C4-2B (cell line): ENCODE measurements at regions not wholly inside any gene's neighbourhood (a gene's known extent, or its start where the extent isn't known, plus 50 kb on each side); places are given as distances from the start of the nearest gene placed in this dataset.

Experiments
- H3K27ac ChIP-seq: fragments of 450-650 bp; 2 replicates; pipeline ENCODE4 v1.5.1; 2017
- ZFX ChIP-seq: fragments of 450-650 bp; IDR thresholded peaks from 2 replicates; pipeline ENCODE4 v1.6.1; 2017
- TF ChIP-seq, protein P1 (sequence below): fragments of 450-650 bp; conservative IDR thresholded peaks from 2 replicates; pipeline ENCODE4 v1.5.1; 2017; ENCODE audit warnings: mild to moderate bottlenecking

DNA sequence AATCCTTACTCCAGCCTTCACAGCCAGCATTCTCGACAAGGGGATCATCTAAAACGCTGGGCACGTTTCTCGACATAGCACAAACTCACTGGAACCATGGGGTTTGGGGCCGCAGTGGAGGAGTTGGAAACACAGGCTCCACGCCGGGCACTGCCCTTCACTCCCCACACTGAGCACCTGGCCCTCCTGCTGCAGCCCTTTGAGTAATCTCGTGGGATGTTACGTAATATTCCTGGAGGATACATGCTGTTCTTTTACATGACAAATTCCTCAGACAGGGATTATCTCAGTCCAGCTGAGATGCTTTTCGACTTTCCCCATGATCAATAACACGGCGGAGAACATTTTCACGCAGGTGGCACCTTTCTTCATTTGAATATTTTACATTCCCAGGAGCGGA, 408.0 kb downstream of the SHANK2 start:
- H3K27ac ChIP-seq = no peak overlapping the region
- no peak for TF ChIP-seq ZFX

DNA sequence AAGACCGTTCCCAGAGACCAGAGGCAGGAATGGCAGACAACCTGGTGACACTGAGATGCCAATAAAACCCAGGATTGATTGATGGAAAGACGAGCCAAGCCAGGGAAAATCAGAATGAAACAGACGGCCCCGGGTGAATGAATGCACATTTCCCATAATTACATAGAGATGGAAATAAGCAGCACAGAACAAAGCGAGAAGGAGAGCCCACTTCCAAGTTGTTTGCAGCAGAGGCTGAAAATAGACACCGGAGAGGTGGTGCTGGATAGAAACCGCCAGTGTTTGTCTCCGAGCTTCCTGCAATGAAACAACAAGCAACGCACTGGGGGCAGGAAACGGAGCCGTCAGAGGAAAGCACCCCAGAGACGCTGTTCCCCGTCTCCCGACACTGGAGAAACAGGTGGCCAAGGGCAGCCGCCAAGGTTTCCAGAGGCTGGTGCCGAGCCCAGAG, 406.8 kb downstream of the SHANK2 start:
- no peak overlapping the region for H3K27ac ChIP-seq
- TF ChIP-seq, protein P1, sequence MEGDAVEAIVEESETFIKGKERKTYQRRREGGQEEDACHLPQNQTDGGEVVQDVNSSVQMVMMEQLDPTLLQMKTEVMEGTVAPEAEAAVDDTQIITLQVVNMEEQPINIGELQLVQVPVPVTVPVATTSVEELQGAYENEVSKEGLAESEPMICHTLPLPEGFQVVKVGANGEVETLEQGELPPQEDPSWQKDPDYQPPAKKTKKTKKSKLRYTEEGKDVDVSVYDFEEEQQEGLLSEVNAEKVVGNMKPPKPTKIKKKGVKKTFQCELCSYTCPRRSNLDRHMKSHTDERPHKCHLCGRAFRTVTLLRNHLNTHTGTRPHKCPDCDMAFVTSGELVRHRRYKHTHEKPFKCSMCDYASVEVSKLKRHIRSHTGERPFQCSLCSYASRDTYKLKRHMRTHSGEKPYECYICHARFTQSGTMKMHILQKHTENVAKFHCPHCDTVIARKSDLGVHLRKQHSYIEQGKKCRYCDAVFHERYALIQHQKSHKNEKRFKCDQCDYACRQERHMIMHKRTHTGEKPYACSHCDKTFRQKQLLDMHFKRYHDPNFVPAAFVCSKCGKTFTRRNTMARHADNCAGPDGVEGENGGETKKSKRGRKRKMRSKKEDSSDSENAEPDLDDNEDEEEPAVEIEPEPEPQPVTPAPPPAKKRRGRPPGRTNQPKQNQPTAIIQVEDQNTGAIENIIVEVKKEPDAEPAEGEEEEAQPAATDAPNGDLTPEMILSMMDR = no peak
- no peak for TF ChIP-seq ZFX

DNA sequence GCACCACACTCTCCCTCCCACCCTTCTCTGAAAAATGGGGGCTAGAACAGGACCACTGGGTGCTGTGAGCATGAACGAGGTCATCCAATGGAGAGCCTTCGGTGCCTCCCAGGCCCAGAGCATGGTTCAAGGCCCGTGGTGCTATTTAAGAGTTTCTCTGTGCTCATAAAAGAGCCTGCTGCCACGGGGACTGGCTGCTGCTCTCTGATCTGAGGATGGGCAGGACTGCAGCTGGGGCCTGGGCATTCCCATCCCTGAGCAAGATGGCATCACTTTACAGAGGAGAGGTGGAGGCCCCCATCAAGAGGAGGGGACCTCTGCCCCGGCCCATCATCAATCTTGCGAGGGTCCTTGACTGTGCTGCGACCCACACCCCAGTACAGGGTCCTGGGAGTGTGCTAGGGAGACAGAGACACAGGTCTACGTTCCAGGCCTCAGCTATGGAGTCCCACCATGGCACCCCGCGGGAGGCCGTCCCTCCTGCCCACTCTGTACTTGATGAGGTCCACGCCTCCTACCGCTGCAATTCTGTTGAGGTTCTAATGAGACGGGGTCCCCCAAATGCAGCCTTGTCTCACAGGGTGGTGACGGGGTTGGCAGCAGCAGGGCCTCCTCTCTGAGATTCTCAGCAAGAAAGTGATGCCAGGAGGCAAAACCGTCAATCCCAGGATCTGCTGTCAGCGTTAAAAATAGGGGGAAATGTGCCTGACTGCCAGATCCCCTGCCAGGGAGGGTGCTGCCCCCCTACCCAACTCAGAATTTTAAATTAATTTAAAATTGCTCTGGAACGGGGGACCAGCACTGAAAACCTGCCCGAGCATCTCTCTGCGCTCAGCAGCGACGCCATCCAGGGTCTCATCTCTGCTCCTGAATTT, 405.4 kb downstream of the SHANK2 start:
- no peak overlapping the region for H3K27ac ChIP-seq
- TF ChIP-seq ZFX = no peak
- TF ChIP-seq, protein P1 = no peak

DNA sequence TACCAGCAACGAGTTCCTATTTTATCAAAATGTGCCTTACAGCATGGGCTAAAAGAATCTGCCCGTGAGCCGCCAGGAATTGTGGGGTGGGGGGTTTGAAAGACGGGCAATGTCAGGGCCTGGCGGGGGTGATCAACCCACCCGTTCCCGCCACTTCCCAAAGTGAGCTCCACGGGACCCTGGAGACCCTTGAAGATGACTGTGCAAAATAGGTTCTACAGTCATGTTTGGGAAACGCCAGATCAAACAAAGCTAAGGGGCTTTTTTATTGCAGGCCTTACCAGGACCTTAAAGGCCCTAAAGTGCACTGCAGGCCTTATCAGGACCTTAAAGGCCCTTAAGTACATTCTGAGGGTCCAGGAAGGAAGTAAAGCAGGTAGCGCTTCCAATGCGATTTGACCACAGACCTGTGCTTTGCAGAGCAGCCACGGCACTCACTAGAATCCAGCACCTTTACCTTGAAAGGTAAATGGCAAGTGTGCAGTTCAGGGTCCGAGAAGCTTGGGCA, 404.1 kb downstream of the SHANK2 start:
- H3K27ac ChIP-seq = no peak overlapping the region
- TF ChIP-seq, protein P1 = no peak
- TF ChIP-seq ZFX = no peak

DNA sequence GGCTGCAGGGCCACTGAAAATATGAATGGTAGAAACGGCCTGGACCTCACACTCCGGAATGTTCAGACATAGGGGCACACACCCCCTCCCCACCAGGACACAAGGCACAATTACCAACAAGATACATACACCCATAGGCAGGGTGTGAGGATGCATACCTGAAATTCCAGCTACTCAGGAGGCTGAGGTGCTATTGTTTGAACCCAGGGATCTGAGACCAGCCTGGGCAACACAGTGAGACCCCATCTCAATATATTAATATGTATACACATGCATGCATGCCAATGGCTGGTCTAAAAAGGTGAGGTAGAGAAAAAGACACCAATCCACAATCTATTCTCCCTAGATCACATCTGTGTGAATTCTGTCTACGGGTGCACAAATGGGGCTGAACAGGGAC, 403.3 kb downstream of the SHANK2 start:
- no peak overlapping the region for H3K27ac ChIP-seq
- TF ChIP-seq ZFX = no peak
- TF ChIP-seq, protein P1 = no peak

DNA sequence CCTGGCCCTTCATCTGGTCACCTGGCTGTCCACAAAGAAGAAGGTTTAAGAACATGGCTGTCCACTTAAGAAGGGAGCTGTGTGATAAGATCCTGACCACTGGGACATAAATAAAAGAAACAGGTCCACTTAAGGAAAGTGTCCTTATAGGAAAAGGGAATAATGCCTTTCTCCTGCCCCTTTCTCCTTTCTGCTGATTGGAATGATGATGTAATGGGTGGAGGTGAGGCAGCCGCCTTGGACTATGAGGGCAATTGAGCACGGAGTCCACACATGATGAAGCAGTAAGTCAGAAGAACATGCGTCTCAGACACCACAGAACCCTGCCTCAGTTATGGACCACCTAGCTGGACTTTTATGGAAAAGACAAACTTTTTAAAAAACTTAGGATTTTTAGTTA, 401.1 kb downstream of the SHANK2 start:
- no peak overlapping the region for H3K27ac ChIP-seq
- TF ChIP-seq, protein P1 = no peak
- TF ChIP-seq ZFX = no peak

DNA sequence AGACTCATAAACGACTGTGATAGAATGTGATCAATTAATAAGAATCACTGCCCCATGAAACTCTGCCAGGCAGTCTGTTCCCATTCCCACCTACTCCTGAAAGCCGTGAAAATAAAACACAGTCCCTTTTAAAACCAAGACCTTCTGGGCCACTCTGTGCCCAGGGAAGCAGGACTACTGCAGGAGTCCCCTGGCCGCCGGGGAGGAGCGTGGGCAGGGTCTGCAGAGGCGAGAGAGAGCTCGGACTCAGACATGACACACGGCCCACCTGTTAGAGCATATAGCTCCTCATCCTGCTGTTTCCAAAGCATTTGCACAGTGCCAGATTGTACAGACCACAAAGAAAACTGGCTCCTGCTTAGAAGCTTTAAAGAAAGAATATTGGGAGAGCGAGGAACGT, 400.5 kb downstream of the SHANK2 start:
- TF ChIP-seq, protein P1 = no peak
- no peak for TF ChIP-seq ZFX

More for the DNA sequence above, 400.5 kb downstream of the SHANK2 start:
- no peak overlapping the region for H3K27ac ChIP-seq
